ENCODE measurements at regions not wholly inside any gene's neighbourhood (a gene's known extent, or its start where the extent isn't known, plus 50 kb on each side); places are given as distances from the start of the nearest gene placed in this dataset.
"Not testable (repeated sequence)": the region's sequence is repeated elsewhere in the genome, so short reads cannot be mapped to it uniquely, and the experiment has no call there.

- DNase-seq (ENCODE audit: insufficient read length, low spot score) (no peak), FAIRE-seq (no peak)
- TF ChIP-seq POLR2A (IDR thresholded peaks at IDR 0.05; ENCODE audit: low read depth, low read length), result no peak
Measured at GRCh38 chr9:108052431-108053080, 563.0 kb upstream of the KLF4 start.

- FAIRE-seq, result no peak
Measured at GRCh38 chr9:108050894-108051293, 561.3 kb upstream of the KLF4 start.

GRCh38 chr9:108049671-108050494, 560.3 kb upstream of the KLF4 start:
- peak; percentile 15 for FAIRE-seq
- DNase-seq (ENCODE audit: insufficient read length, low spot score), result no peak
- TF ChIP-seq POLR2A (IDR thresholded peaks at IDR 0.05; ENCODE audit: low read depth, low read length), result no peak

More at GRCh38 chr9:108050894-108051293, 561.3 kb upstream of the KLF4 start:
- no peak for TF ChIP-seq POLR2A (IDR thresholded peaks at IDR 0.05; ENCODE audit: low read depth, low read length)
- DNase-seq (ENCODE audit: insufficient read length, low spot score), result no peak

- peak; percentile 60 for DNase-seq (ENCODE audit: insufficient read length, low spot score)
- peak; percentile 96 for FAIRE-seq
- no peak for TF ChIP-seq POLR2A (IDR thresholded peaks at IDR 0.05; ENCODE audit: low read depth, low read length)
Measured at GRCh38 chr9:108049026-108049607, 559.5 kb upstream of the KLF4 start.

GRCh38 chr9:108048406-108049025, 558.9 kb upstream of the KLF4 start:
- DNase-seq (ENCODE audit: insufficient read length, low spot score), result no peak
- FAIRE-seq, result no peak

GRCh38 chr9:108047777-108048176, 558.2 kb upstream of the KLF4 start:
- DNase-seq (ENCODE audit: insufficient read length, low spot score); FAIRE-seq: not testable (repeated sequence)

More at GRCh38 chr9:108048406-108049025, 558.9 kb upstream of the KLF4 start:
- no peak for TF ChIP-seq POLR2A (IDR thresholded peaks at IDR 0.05; ENCODE audit: low read depth, low read length)

GRCh38 chr9:108047264-108047663, 557.7 kb upstream of the KLF4 start:
- no peak for TF ChIP-seq POLR2A (IDR thresholded peaks at IDR 0.05; ENCODE audit: low read depth, low read length)
- peak; percentile 20 for FAIRE-seq
- no peak for DNase-seq (ENCODE audit: insufficient read length, low spot score)

- FAIRE-seq, result no peak
- DNase-seq (ENCODE audit: insufficient read length, low spot score), result no peak
- no peak for TF ChIP-seq POLR2A (IDR thresholded peaks at IDR 0.05; ENCODE audit: low read depth, low read length)
Measured at GRCh38 chr9:108045851-108046250, 556.3 kb upstream of the KLF4 start.

GRCh38 chr9:108043585-108043984, 554.0 kb upstream of the KLF4 start:
- no peak for TF ChIP-seq POLR2A (IDR thresholded peaks at IDR 0.05; ENCODE audit: low read depth, low read length)
- no peak for FAIRE-seq
- no peak for DNase-seq (ENCODE audit: insufficient read length, low spot score)

GRCh38 chr9:108041551-108041950, 552.0 kb upstream of the KLF4 start:
- DNase-seq (ENCODE audit: insufficient read length, low spot score), result peak; percentile 63
- FAIRE-seq, result peak; percentile 99
- no peak for TF ChIP-seq POLR2A (IDR thresholded peaks at IDR 0.05; ENCODE audit: low read depth, low read length)

GRCh38 chr9:108040783-108041182, 551.2 kb upstream of the KLF4 start:
- no peak for TF ChIP-seq POLR2A (IDR thresholded peaks at IDR 0.05; ENCODE audit: low read depth, low read length)
- DNase-seq (ENCODE audit: insufficient read length, low spot score) (peak; percentile 52), FAIRE-seq (peak; percentile 84)

GRCh38 chr9:108039493-108039892, 549.9 kb upstream of the KLF4 start:
- no peak for FAIRE-seq
- no peak for TF ChIP-seq POLR2A (IDR thresholded peaks at IDR 0.05; ENCODE audit: low read depth, low read length)
- no peak for DNase-seq (ENCODE audit: insufficient read length, low spot score)

GRCh38 chr9:108039012-108039411, 549.4 kb upstream of the KLF4 start:
- TF ChIP-seq POLR2A (IDR thresholded peaks at IDR 0.05; ENCODE audit: low read depth, low read length), result no peak
- no peak for DNase-seq (ENCODE audit: insufficient read length, low spot score)
- no peak for FAIRE-seq

GRCh38 chr9:108035487-108035886, 545.9 kb upstream of the KLF4 start:
- FAIRE-seq (no peak), DNase-seq (ENCODE audit: insufficient read length, low spot score) (no peak)
- no peak for TF ChIP-seq POLR2A (IDR thresholded peaks at IDR 0.05; ENCODE audit: low read depth, low read length)

Measured in H54 (cell line).